NCI-H2029 (cell line): ENCODE measurements at regions not wholly inside any gene's neighbourhood (a gene's known extent, or its start where the extent isn't known, plus 50 kb on each side); places are given as distances from the start of the nearest gene placed in this dataset.
A peak's percentile ranks its signal among the peaks of the same experiment; 100 is the strongest.

Experiments used
- DNase-seq: peaks from one replicate; lab custom pipeline; 2025; lab: John Stamatoyannopoulos, UW

DNA sequence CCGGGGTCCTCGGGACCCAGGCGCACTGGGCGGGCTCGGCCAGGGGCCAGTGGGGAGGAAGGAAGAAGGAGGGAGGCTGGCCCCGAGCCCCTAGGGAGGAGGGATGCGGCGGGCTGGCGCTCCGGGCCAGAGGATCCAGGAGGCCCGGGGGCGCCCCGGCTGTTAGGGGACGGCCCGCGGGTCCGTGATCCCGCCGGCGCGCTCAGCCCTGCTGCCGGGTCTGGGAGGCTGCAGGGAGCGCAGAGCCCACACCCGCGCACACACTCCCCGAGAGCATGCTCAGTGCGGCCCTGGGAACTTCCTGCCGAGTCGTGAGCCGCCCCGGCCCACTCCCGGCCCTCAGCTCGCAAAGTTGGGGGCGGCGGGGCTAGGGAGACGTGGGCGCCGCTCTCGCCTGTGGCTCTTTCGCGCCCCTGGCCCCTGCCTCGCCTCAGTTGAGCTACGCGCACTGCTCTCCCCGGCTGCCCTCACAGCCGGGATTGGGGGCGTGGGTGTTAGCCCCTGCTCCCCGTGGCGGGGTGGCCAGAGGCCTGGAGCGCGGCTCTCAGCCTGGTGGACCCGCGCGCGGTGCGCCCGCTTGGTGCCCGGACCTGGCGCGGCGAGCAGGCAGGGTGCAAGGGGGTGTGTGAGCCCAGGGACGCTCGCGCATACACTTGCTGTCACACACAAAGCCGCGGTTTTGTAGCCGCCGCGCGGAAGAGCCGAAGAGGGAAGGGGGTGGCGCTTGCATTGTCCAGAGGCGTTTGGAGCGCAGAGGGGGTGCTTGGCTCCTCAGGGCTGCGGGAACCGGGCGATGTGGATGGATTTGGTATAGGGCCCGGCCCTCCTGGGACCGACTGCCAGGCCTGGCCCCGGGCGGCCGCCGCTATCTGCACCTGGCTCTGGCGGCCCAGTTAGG is 132.9 kb upstream of the MGAT5 start:
- peak; percentile 35 for DNase-seq

DNA sequence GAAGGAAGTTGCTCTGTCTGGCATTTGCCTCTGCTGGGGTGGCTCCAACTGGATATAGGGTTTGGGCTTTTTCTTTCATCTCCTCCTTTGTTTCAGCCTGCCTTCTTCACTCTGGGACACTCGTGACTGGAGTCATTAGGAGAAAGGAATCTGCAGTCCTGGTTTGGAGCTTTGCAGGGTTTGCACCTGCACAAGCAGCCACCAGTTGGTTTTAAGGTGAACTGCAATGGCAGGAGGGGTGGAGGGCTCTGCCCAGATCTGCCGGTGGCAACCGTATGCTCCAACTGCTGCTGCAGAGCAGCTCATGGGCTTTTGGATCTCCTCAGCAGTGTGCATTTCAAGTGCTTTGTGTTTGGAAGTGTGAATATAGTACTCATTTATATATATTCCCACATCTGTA is 131.3 kb upstream of the MGAT5 start:
- no peak for DNase-seq

DNA sequence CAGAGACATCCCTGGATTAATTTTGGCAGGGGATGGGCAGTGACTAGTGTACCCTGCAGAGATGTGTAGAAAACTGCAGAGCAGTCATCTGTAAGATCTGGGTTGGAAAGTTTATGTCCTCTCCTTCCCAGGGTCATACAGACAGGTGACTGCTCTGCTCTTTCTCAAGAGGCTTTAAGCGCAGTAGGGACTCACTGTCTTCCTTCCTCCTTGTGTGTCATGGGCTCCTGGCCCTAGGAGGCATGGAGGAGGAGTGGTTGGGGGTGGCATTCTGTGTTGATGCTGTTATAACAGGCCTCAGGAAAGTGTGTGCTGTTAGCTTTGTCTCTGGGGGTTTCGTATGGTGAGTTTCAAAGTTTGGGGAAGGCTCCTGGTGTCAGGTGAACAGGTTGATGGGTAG is 130.5 kb upstream of the MGAT5 start:
- no peak for DNase-seq

DNA sequence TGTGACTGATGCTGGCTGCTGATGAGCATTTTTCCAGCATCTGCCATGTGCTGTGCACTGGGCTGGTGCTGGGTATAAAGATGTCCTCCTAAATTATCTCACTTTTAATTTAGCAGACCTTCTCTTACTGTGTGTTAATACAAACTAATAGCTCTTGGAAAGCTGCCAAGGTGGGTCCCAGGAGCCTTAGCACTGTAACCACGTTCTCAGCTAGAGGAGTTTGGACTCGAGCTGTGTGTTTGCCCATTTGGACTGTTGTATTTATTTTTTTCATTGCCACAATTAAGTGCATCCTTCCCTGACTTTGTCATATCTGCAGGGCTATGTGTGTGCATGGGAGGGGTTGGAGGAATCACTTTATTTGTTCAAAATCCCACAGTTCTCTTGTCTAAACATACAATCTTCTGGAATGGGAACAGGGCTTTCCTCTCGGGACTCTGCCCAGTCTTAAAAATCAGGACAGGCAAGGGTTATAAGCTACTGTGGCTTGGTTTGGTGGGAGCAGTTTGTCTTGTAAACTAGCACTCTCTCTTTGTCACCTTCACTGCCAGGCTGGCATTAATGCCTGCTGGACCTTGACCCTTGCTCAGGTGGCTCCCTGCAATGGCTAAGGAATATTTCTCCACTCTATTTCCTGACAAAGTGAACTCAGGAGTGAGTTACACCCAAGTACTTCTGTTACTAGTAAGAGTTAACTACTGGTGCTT is 129.7 kb upstream of the MGAT5 start:
- no peak for DNase-seq

GRCh38 chr2:134127496-134127895 is 126.4 kb upstream of the MGAT5 start:
- no peak for DNase-seq

DNA sequence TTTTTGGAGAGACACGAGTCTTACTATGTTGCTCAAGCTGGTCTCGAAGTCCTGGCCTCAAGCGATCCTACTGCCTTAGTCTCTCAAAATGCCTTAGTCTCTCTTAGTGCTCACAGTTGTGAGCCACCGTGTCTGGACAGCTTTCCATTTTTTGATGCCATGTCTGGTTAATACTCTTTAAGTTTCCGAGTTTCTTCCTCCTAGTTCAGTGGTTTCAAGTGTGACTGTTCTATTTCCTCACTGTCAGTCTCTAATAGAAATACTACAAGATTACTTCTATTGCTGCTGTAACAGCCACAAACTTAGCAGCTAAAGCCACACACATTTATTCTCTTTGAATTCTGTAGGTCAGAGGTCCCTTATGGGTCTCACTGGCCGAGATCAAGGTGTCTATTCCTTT is 125.1 kb upstream of the MGAT5 start:
- no peak for DNase-seq

- DNase-seq, result no peak
Measured at GRCh38 chr2:134129900-134130537, 123.9 kb upstream of the MGAT5 start.

DNA sequence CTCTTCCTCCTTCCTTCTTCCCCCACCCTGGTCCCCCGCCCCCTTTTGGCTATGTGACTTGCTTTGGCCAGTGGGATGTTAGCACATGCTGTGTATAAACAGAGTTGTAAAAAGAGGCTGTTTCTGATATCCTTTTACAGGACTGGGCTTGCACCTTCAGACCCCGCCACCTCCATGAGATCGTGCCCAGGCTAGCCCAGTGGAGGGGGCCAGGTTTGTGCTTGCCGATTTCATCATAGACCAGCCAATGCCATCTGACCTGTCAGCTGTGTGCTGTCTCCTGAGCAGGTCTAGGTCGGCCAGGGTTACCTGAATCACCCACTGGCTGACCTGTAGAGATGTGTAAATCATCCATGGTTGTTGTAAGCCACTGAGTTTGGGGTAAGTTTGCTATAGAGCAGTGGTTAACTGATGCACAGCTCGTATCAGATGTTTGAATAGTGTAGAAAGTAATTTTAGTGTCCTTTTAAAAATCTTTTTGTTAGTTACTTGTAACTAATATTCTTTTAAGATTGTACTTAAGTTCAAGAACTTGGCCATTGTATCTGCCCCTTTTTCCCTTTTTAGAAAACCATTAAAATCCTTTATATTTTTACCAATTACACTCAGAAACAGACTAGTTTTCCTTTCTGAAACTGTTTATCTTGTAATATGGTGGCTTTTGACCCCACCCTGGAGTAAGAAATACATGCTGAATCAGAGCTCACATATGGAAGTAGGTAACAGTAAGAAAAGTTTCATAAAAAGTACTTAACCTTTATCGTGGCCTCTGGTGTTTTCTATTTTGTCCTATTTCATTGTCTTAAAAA is 122.0 kb upstream of the MGAT5 start:
- no peak for DNase-seq

- no peak for DNase-seq
Measured at GRCh38 chr2:134132490-134132857, 121.4 kb upstream of the MGAT5 start.

- DNase-seq, result no peak
Measured at GRCh38 chr2:134133622-134134312, 120.1 kb upstream of the MGAT5 start.

GRCh38 chr2:134134313-134134706 is 119.6 kb upstream of the MGAT5 start:
- DNase-seq, result no peak

- no peak for DNase-seq
Measured at GRCh38 chr2:134134827-134135226, 119.0 kb upstream of the MGAT5 start.

DNA sequence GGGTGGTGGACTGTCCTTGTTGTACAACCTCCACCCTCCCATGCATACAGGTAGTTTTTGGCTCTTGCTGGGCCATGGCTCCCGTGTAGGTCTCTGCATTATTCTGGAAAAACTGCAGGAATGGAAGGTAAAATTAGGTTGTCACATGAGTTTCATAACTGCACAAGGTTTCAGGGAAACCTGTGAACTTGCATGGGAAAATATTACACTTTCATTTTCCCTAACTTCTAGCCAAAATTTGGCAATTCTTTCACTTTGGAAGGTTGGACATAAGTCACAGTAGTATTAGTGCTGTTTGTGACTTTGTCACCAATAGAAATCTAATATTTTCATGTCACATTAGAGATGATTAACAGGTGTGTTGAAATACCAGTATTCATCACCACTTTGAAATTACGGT is 118.1 kb upstream of the MGAT5 start:
- no peak for DNase-seq

DNA sequence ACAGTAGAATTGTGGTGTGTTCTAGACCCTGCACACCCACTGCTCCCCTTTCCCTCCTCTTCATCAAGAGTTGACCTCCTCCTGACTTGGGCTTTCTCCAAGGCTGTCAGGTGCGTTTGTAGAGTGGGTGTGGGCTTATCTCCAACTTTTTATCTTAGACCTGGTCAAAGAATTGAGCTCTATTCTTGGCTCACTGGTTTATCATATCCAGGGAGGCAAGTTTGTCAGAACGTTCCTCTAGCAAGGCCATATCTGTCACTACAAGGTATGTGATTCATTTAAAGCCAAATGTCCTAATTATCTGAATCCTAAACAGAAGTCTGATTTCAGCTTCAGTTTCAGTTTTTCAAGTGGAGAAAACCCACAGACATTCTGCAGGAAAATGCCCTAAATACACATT is 117.1 kb upstream of the MGAT5 start:
- no peak for DNase-seq

GRCh38 chr2:134137182-134137611 is 116.7 kb upstream of the MGAT5 start:
- DNase-seq, result no peak

GRCh38 chr2:134138115-134138514 is 115.8 kb upstream of the MGAT5 start:
- no peak for DNase-seq

DNA sequence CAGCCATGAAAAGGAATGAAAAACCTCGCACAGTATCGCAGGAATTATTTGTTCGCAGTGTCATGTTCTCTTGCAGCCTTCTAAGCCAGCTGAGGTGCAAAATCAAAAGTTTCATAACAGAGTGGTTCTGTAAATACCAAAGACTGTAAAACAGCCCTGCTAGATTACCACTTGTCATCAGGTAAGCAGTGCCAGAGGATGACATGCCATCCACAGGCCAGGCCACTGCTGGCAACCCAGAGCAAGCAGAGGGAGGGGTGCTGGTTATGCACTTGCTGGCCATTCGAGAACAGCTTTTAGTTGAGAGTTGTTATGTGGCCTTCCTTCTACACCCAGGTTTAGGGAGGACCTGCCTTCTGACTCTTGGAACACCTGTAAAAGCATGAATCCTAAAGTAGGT is 114.3 kb upstream of the MGAT5 start:
- no peak for DNase-seq

GRCh38 chr2:134140251-134140661 is 113.6 kb upstream of the MGAT5 start:
- peak; percentile 21 for DNase-seq

DNA sequence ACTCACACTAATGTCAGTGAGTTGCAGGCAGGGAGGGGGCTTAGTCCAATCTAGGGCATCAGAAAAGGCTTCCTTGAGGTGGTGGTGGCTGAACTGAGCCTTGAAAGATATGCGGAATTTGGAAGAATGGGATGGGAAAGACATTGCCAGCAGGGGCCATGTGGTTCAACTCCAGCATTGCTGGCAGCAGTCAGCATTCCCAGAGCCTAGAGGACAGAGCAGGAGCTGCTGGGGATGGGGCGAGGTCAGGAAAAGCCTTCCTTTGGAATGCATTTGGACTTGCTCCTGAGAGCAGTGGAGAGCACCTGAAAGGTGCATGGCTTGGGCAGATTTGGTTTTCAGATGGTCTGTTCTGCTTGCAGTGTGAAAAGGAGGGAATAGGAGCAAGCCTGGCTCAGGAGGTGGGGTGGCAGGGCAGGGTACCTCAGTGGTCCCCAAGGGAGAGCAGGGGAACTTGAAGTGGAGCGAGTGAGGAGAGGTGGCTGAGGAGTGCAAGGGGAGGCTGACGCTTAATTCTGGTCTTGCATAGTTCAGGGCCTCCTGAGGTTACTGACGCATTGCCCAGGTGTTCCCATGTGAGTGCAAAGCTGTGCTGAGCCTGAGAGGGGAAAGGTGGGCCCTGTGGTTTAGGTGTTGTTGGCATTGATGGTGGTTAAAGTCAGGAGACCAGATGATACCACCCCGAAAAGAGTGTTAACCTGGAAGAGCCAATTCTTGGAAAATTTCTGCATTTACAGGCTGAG is 112.1 kb upstream of the MGAT5 start:
- DNase-seq, result no peak

- DNase-seq, result no peak
Measured at GRCh38 chr2:134142341-134142738, 111.5 kb upstream of the MGAT5 start.

DNA sequence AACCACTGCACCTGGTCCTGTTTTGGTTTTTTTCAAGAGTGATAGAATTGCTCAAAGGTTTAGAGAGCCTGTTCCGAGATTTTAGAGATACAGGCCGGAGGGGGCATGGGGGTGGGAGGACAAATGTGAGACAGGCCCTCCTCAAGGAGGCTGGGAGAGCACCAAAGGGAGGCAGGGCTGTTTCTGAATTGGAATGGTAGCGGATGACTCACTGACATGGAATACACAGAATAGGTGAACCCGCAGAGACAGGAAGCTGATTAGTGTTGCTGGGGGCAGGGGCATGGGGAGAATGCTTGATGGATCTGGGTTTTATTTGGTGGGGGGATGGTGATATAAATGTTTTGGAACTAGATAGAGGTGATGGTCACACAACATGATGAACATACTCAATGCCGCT is 111.0 kb upstream of the MGAT5 start:
- no peak for DNase-seq
